Activated CD4-positive, alpha-beta memory T cell treated with anti-CD3 and anti-CD28 coated beads, Interleukin-2, amount 10 ng/mL, durations not matched to agents 7 days and 5 days (primary cell): ENCODE measurements at regions not wholly inside any gene's neighbourhood (a gene's known extent, or its start where the extent isn't known, plus 50 kb on each side); places are given as distances from the start of the nearest gene placed in this dataset.

Source experiments
- CTCF ChIA-PET: fragments of 350-600 bp; sonication (Branson Sonifier 250); formaldehyde crosslinking; loops from one replicate; lab custom pipeline; 2021; ENCODE audit warnings: antibody characterized with exemption, inconsistent platforms; lab: Charles Lee
- POLR2A ChIA-PET: fragments of 350-600 bp; sonication (Branson Sonifier 250); formaldehyde crosslinking; loops from one replicate; lab custom pipeline; 2021; ENCODE audit warnings: antibody characterized with exemption; lab: Charles Lee
- DNase-seq: peaks from one replicate; pipeline ENCODE4 v3.0.0-alpha.2; 2020
- H3K27ac Mint-ChIP-seq: one replicate; pipeline ENCODE4 v1.8.0; 2021; ENCODE audit warnings: mild to moderate bottlenecking, mixed read lengths
- H3K27me3 Mint-ChIP-seq: one replicate; pipeline ENCODE4 v1.8.0; 2021; ENCODE audit warnings: mixed read lengths
- H3K36me3 Mint-ChIP-seq: one replicate; pipeline ENCODE4 v1.8.0; 2021; ENCODE audit warnings: low read depth, mixed read lengths
- H3K4me1 Mint-ChIP-seq: one replicate; pipeline ENCODE4 v1.8.0; 2021; ENCODE audit warnings: mixed read lengths
- H3K4me3 Mint-ChIP-seq: one replicate; pipeline ENCODE4 v1.8.0; 2021; ENCODE audit warnings: mild to moderate bottlenecking, mixed read lengths
- H3K9me3 Mint-ChIP-seq: one replicate; pipeline ENCODE4 v1.8.0; 2021; ENCODE audit warnings: mixed read lengths

GRCh38 chr11:8793114-8793777 lies 110.7 kb downstream of the RPL27A start:
- peaks cover 14% of the 10 kb centered on the region for H3K27me3 Mint-ChIP-seq
- no peaks in the 10 kb centered on the region for H3K9me3 Mint-ChIP-seq
- ChIA-PET CTCF (no interaction called here), POLR2A (no interaction called here)
- H3K4me3 Mint-ChIP-seq: no peak overlapping the region
- no peaks in the 10 kb centered on the region for H3K36me3 Mint-ChIP-seq
- H3K4me1 Mint-ChIP-seq: peaks cover 15% of the 10 kb centered on the region
- no peak for DNase-seq
- H3K27ac Mint-ChIP-seq: no peak overlapping the region

GRCh38 chr11:8794126-8794525 lies 111.5 kb downstream of the RPL27A start:
- POLR2A ChIA-PET: no interaction called here
- H3K9me3 Mint-ChIP-seq: no peaks in the 10 kb centered on the region
- peaks cover 14% of the 10 kb centered on the region for H3K27me3 Mint-ChIP-seq
- peaks cover 10% of the 10 kb centered on the region for H3K4me1 Mint-ChIP-seq
- H3K27ac Mint-ChIP-seq: no peak overlapping the region
- CTCF ChIA-PET: no interaction called here
- no peak for DNase-seq
- H3K4me3 Mint-ChIP-seq: no peak overlapping the region
- H3K36me3 Mint-ChIP-seq: no peaks in the 10 kb centered on the region

GRCh38 chr11:8794677-8795103 lies 112.1 kb downstream of the RPL27A start:
- CTCF ChIA-PET: interaction anchor here (0.6 kb wide), 1 partner anchor 264 kb away, joined by 3 read pairs; no protein-coding TSS in a partner anchor
- no peak for DNase-seq
- Mint-ChIP-seq H3K4me1 (peaks cover 11% of the 10 kb centered on the region), H3K36me3 (no peaks in the 10 kb centered on the region), H3K4me3 (no peak overlapping the region), H3K27ac (no peak overlapping the region), H3K9me3 (no peaks in the 10 kb centered on the region), H3K27me3 (peaks cover 14% of the 10 kb centered on the region)
- POLR2A ChIA-PET: no interaction called here

- H3K4me1 Mint-ChIP-seq: peaks cover 11% of the 10 kb centered on the region
- H3K9me3 Mint-ChIP-seq: no peaks in the 10 kb centered on the region
- no peaks in the 10 kb centered on the region for H3K36me3 Mint-ChIP-seq
- DNase-seq: no peak
- no peak overlapping the region for H3K27ac Mint-ChIP-seq
- POLR2A ChIA-PET: interaction anchor here (1.0 kb wide), 1 partner anchor 12 kb away, joined by 3 read pairs; no protein-coding TSS in a partner anchor
- no peak overlapping the region for H3K4me3 Mint-ChIP-seq
- H3K27me3 Mint-ChIP-seq: peaks cover 13% of the 10 kb centered on the region
- CTCF ChIA-PET: interaction anchor here (0.8 to 1.2 kb wide), 2 partner anchors 17 to 80 kb away, joined by 3 read pairs; no protein-coding TSS in a partner anchor
These were observed 114.0 kb upstream of the AKIP1 start for GRCh38 chr11:8796941-8797340.

DNA sequence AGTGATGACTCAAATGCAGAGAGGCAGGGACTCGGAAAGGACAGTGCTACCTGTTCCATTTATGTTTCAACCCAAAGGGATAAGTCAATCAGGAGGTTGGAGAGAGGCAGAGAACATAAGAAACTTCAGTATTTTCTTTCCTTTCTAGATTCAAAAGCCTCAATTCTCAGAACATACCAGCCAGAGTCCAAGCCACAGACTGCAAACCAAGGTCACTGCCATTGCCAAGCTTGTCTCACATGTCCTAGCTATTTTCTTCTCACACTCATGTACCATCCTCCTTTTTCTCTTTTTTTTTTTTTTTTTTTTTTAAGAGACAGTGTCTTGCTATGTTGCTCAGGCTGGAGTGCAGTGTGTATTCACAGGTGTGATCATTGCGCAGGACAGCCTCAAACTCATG lies 111.7 kb upstream of the AKIP1 start:
- H3K36me3 Mint-ChIP-seq: no peaks in the 10 kb centered on the region
- no peak overlapping the region for H3K4me3 Mint-ChIP-seq
- H3K9me3 Mint-ChIP-seq: no peaks in the 10 kb centered on the region
- no peak for DNase-seq
- H3K4me1 Mint-ChIP-seq: peaks cover 11% of the 10 kb centered on the region
- no peak overlapping the region for H3K27ac Mint-ChIP-seq
- H3K27me3 Mint-ChIP-seq: peaks cover 13% of the 10 kb centered on the region
- ChIA-PET POLR2A (no interaction called here), CTCF (no interaction called here)

GRCh38 chr11:8800520-8801110 lies 110.4 kb upstream of the AKIP1 start:
- Mint-ChIP-seq H3K36me3 (no peaks in the 10 kb centered on the region), H3K27ac (no peak overlapping the region), H3K4me3 (no peak overlapping the region), H3K27me3 (peaks cover 11% of the 10 kb centered on the region), H3K4me1 (peaks cover 11% of the 10 kb centered on the region), H3K9me3 (no peaks in the 10 kb centered on the region)
- no peak for DNase-seq
- CTCF ChIA-PET: no interaction called here
- POLR2A ChIA-PET: no interaction called here

DNA sequence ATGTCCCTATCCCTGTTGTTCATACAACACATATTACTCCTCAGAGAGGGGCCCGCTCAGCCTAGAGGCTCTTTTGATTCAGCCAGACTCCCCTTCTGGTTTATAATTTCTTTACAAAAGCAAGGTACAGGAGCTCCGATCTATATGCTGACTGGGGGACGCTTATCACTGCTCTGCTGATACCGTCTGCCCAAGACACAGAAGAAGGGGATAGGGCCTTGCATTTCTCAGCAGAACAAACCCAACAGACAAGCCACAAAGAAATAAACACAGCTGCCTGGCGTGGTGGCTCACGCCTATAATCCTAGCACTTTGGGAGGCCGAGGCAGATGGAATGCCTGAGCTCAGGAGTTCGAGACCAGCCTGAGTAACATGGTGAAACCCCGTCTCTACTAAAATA lies 109.9 kb upstream of the AKIP1 start:
- peaks cover 11% of the 10 kb centered on the region for H3K4me1 Mint-ChIP-seq
- POLR2A ChIA-PET: no interaction called here
- H3K9me3 Mint-ChIP-seq: no peaks in the 10 kb centered on the region
- peaks cover 8% of the 10 kb centered on the region for H3K27me3 Mint-ChIP-seq
- no peaks in the 10 kb centered on the region for H3K36me3 Mint-ChIP-seq
- no peak for DNase-seq
- H3K27ac Mint-ChIP-seq: no peak overlapping the region
- CTCF ChIA-PET: no interaction called here
- H3K4me3 Mint-ChIP-seq: no peak overlapping the region

- DNase-seq: no peak
- Mint-ChIP-seq H3K4me3 (no peak overlapping the region), H3K4me1 (peaks cover 5% of the 10 kb centered on the region), H3K27me3 (peaks cover 6% of the 10 kb centered on the region), H3K27ac (no peak overlapping the region), H3K36me3 (no peaks in the 10 kb centered on the region), H3K9me3 (no peaks in the 10 kb centered on the region)
- POLR2A ChIA-PET: no interaction called here
- CTCF ChIA-PET: no interaction called here
These were observed 108.7 kb upstream of the AKIP1 start for GRCh38 chr11:8802251-8802650.

DNA sequence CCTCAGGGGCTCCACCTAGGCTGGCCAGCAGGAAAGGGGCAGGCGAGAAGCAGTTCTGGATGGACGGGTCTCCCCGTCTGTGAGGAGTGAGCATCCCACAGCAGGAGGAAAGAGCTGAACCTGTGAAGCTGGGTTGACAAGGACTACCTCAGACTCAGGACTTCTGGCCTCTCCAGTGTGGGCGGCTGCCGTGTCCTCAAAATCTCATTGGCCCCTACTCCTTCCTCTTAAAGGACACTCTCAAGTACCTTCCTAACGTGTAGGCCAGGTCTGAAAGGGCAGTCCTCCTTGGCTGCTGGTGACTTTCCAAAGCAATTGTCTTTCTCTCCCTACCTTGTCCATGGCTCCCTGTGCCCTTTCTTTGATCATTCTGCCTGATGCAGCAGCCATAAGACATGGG lies 107.0 kb upstream of the AKIP1 start:
- CTCF ChIA-PET: interaction anchor here (0.6 to 1.2 kb wide), 2 partner anchors 10 to 136 kb away, joined by 4 to 5 read pairs; no protein-coding TSS in a partner anchor

DNA sequence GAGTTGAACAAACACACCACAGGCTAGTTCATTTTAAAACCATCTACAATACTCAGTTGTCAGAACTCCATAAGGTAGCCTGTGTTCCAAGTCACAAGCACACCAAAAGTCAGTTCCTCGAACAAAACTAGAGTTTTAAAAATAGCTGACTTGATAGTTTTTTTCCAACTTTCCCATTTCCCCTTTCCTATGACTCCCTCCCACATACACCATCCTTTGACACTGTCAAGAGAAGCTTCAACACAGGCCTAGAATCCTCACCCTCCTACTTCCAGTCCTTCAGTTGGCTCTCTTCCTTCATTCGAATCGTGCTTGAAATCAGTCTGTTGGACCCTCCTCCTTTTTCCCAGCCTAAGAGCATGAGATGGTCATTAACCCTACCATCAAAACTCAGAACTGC lies 105.7 kb upstream of the AKIP1 start:
- no peak overlapping the region for H3K27ac Mint-ChIP-seq
- no peaks in the 10 kb centered on the region for H3K4me1 Mint-ChIP-seq
- DNase-seq: no peak
- POLR2A ChIA-PET: no interaction called here
- H3K4me3 Mint-ChIP-seq: no peak overlapping the region
- H3K9me3 Mint-ChIP-seq: no peaks in the 10 kb centered on the region
- CTCF ChIA-PET: no interaction called here
- no peaks in the 10 kb centered on the region for H3K36me3 Mint-ChIP-seq
- peaks cover 4% of the 10 kb centered on the region for H3K27me3 Mint-ChIP-seq

More for the DNA sequence above, 107.0 kb upstream of the AKIP1 start:
- peaks cover 2% of the 10 kb centered on the region for H3K4me1 Mint-ChIP-seq
- no peaks in the 10 kb centered on the region for H3K9me3 Mint-ChIP-seq
- no peaks in the 10 kb centered on the region for H3K36me3 Mint-ChIP-seq
- DNase-seq: no peak
- no peak overlapping the region for H3K4me3 Mint-ChIP-seq
- no peak overlapping the region for H3K27ac Mint-ChIP-seq
- POLR2A ChIA-PET: no interaction called here
- H3K27me3 Mint-ChIP-seq: peaks cover 1% of the 10 kb centered on the region

- POLR2A ChIA-PET: no interaction called here
- Mint-ChIP-seq H3K36me3 (no peaks in the 10 kb centered on the region), H3K9me3 (no peaks in the 10 kb centered on the region), H3K27me3 (peaks cover 13% of the 10 kb centered on the region), H3K4me3 (no peak overlapping the region), H3K4me1 (peaks cover 5% of the 10 kb centered on the region), H3K27ac (no peak overlapping the region)
- CTCF ChIA-PET: interaction anchor here (2.2 kb wide), 1 partner anchor 28 kb away, joined by 5 read pairs; no protein-coding TSS in a partner anchor
- DNase-seq: no peak
These were observed 104.0 kb upstream of the AKIP1 start for GRCh38 chr11:8806974-8807373.

DNA sequence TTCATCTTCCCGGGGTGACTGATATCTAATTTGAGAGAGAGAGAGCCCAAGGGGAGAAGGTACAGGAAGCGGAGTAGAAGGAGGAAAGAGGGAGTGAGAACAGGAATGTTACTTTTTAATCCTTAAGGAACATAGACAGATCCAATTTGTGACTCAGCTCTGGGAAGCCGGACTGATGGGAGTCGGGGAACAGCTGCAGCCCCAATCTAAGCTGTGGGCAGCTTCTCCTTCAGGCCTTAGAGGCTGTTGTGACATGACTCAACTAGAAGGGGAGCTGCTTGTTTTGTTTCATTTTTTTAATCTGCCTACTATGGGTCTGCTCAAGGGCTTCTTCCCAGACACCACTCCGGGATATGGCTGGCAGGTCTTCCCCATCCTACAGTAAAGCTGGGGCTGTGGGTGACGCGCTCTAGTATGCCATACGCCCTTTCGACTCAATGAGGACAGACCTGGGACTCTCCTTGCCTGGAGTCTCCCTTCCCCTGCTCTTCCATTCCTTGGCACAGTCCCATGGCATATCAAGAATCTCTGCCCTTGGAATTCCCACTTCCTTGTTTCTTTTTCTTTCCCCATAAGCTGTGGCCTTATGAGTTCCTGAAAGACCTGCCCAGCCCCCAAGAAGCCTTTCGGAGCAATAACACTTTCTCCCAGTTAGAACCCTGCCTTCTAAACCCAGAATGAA lies 103.3 kb upstream of the AKIP1 start:
- Mint-ChIP-seq H3K9me3 (no peaks in the 10 kb centered on the region), H3K4me3 (no peak overlapping the region), H3K4me1 (peaks cover 5% of the 10 kb centered on the region), H3K36me3 (no peaks in the 10 kb centered on the region), H3K27ac (no peak overlapping the region), H3K27me3 (peaks cover 13% of the 10 kb centered on the region)
- DNase-seq: no peak
- CTCF ChIA-PET: interaction anchor here (2.2 kb wide), 1 partner anchor 28 kb away, joined by 5 read pairs; no protein-coding TSS in a partner anchor
- POLR2A ChIA-PET: no interaction called here

GRCh38 chr11:8808226-8808585 lies 102.8 kb upstream of the AKIP1 start:
- ChIA-PET CTCF (interaction anchor here (2.2 kb wide), 1 partner anchor 27 kb away, joined by 5 read pairs; no protein-coding TSS in a partner anchor), POLR2A (interaction anchor here (1.1 kb wide), 1 partner anchor 11 kb away, joined by 3 read pairs; no protein-coding TSS in a partner anchor)
- DNase-seq: no peak
- Mint-ChIP-seq H3K4me1 (peaks cover 7% of the 10 kb centered on the region), H3K27me3 (peaks cover 13% of the 10 kb centered on the region), H3K9me3 (no peaks in the 10 kb centered on the region), H3K27ac (no peak overlapping the region), H3K36me3 (no peaks in the 10 kb centered on the region), H3K4me3 (no peak overlapping the region)
